ENCODE measurements at regions not wholly inside any gene's neighbourhood (a gene's known extent, or its start where the extent isn't known, plus 50 kb on each side); places are given as distances from the start of the nearest gene placed in this dataset.

DNA sequence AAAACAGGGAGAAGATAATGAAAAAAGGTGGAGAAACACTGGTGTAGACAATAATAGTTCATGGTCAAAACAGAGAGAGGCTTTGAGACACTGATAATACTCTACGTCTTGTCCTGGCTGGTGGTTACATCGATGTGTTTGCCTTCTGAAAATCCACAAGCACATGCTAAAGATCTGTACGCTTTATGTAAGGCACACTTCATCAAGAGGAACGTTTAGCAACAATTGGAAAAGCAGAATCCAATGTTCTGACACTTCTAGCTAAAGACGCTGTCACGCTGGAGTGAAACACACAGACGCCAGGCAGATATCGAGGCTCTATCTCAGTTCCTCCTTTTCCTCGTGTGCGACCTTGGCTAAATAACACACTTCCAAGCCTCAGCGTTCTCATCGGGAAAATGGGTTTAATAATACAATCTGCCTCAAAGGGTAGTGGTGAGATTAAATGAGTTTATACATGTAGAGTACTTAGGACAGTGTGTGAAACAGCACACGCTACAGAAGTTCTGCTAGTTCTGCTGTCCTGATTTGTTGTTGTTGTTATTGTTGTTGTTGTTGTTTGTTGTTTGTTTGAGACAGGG is 386.1 kb downstream of the SETD4 start:
- Histone ChIP-seq H3K79me2 (ENCODE audit: insufficient read depth, low read length) (no peaks in the 10 kb centered on the region), H4K20me1 (ENCODE audit: insufficient read depth, low read length, poor library complexity, severe bottlenecking) (no peaks in the 10 kb centered on the region), H3K4me2 (ENCODE audit: low read depth, low read length, poor library complexity, severe bottlenecking) (no peak overlapping the region), H3K4me1 (ENCODE audit: insufficient read depth, low read length, poor library complexity, severe bottlenecking) (no peaks in the 10 kb centered on the region), H3K36me3 (ENCODE audit: insufficient read depth, low read length) (no peaks in the 10 kb centered on the region), H3K4me3 (ENCODE audit: low read length, poor library complexity, severe bottlenecking) (no peak overlapping the region), H3K27me3 (ENCODE audit: insufficient read depth, low read length, poor library complexity, severe bottlenecking) (no peaks in the 10 kb centered on the region), H3F3A (ENCODE audit: low read depth) (no peaks in the 10 kb centered on the region), H3K9ac (ENCODE audit: low read depth, low read length, poor library complexity, severe bottlenecking) (no peak overlapping the region), H2AFZ (ENCODE audit: low read length) (no peak overlapping the region), H3K9me2 (replicated peaks; ENCODE audit: low read depth, low read length) (no peaks in the 10 kb centered on the region), H3K9me3 (ENCODE audit: insufficient read depth, low read depth, low read length) (no peaks in the 10 kb centered on the region)
- TF ChIP-seq EZH2phosphoT487 (IDR thresholded peaks at IDR 0.05; ENCODE audit: borderline replicate concordance) (no peak), CTCF (conservative IDR thresholded peaks at IDR 0.05; ENCODE audit: low read length) (no peak)

GRCh38 chr21:35672313-35672712 is 388.0 kb downstream of the SETD4 start:
- no peak overlapping the region for H3K9ac ChIP-seq (ENCODE audit: low read depth, low read length, poor library complexity, severe bottlenecking)
- no peaks in the 10 kb centered on the region for H3K4me1 ChIP-seq (ENCODE audit: insufficient read depth, low read length, poor library complexity, severe bottlenecking)
- H3K9me2 ChIP-seq (replicated peaks; ENCODE audit: low read depth, low read length): no peaks in the 10 kb centered on the region
- H4K20me1 ChIP-seq (ENCODE audit: insufficient read depth, low read length, poor library complexity, severe bottlenecking): no peaks in the 10 kb centered on the region
- no peaks in the 10 kb centered on the region for H3K79me2 ChIP-seq (ENCODE audit: insufficient read depth, low read length)
- TF ChIP-seq EZH2phosphoT487 (IDR thresholded peaks at IDR 0.05; ENCODE audit: borderline replicate concordance): no peak
- no peak for TF ChIP-seq CTCF (conservative IDR thresholded peaks at IDR 0.05; ENCODE audit: low read length)
- H3K9me3 ChIP-seq (ENCODE audit: insufficient read depth, low read depth, low read length): no peaks in the 10 kb centered on the region
- no peak overlapping the region for H2AFZ ChIP-seq (ENCODE audit: low read length)
- no peak overlapping the region for H3K4me3 ChIP-seq (ENCODE audit: low read length, poor library complexity, severe bottlenecking)
- H3F3A ChIP-seq (ENCODE audit: low read depth): no peaks in the 10 kb centered on the region
- no peaks in the 10 kb centered on the region for H3K36me3 ChIP-seq (ENCODE audit: insufficient read depth, low read length)
- no peaks in the 10 kb centered on the region for H3K27me3 ChIP-seq (ENCODE audit: insufficient read depth, low read length, poor library complexity, severe bottlenecking)
- no peak overlapping the region for H3K4me2 ChIP-seq (ENCODE audit: low read depth, low read length, poor library complexity, severe bottlenecking)

DNA sequence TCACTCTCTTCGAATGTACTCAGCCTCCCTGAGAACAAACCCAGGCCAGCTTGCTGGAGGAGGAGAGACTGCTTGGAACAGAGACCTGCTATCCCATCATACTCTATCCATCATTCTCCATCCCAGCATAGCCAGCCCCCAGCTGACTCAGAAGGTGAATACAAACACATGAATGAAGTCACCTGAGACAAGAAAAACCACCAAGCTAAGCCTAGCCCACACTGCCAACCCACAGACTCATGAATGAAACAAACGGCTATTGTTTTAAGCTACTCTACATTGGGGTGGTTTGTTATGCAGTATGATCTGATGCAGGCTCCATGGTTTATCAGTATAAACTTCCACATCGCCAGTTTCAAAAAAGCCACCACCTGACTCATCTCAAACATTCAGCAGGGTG is 395.6 kb downstream of the SETD4 start:
- TF ChIP-seq EZH2phosphoT487 (IDR thresholded peaks at IDR 0.05; ENCODE audit: borderline replicate concordance) (no peak), CTCF (conservative IDR thresholded peaks at IDR 0.05; ENCODE audit: low read length) (no peak)
- H3K9me3 ChIP-seq (ENCODE audit: insufficient read depth, low read depth, low read length): no peaks in the 10 kb centered on the region
- no peaks in the 10 kb centered on the region for H3K4me1 ChIP-seq (ENCODE audit: insufficient read depth, low read length, poor library complexity, severe bottlenecking)
- no peak overlapping the region for H2AFZ ChIP-seq (ENCODE audit: low read length)
- H3K4me3 ChIP-seq (ENCODE audit: low read length, poor library complexity, severe bottlenecking): no peak overlapping the region
- H3K27me3 ChIP-seq (ENCODE audit: insufficient read depth, low read length, poor library complexity, severe bottlenecking): no peaks in the 10 kb centered on the region
- no peaks in the 10 kb centered on the region for H3K9me2 ChIP-seq (replicated peaks; ENCODE audit: low read depth, low read length)
- H3K36me3 ChIP-seq (ENCODE audit: insufficient read depth, low read length): no peaks in the 10 kb centered on the region
- H3K9ac ChIP-seq (ENCODE audit: low read depth, low read length, poor library complexity, severe bottlenecking): no peak overlapping the region
- H4K20me1 ChIP-seq (ENCODE audit: insufficient read depth, low read length, poor library complexity, severe bottlenecking): no peaks in the 10 kb centered on the region
- H3F3A ChIP-seq (ENCODE audit: low read depth): no peaks in the 10 kb centered on the region
- no peak overlapping the region for H3K4me2 ChIP-seq (ENCODE audit: low read depth, low read length, poor library complexity, severe bottlenecking)
- H3K79me2 ChIP-seq (ENCODE audit: insufficient read depth, low read length): no peaks in the 10 kb centered on the region
